Activated CD4-positive, alpha-beta memory T cell treated with anti-CD3 and anti-CD28 coated beads for 36 hours (primary cell): ENCODE measurements at regions not wholly inside any gene's neighbourhood (a gene's known extent, or its start where the extent isn't known, plus 50 kb on each side); places are given as distances from the start of the nearest gene placed in this dataset.
"Not testable (repeated sequence)": the region's sequence is repeated elsewhere in the genome, so short reads cannot be mapped to it uniquely, and the experiment has no call there.

Experiments used
- CTCF ChIA-PET: fragments of 350-600 bp; sonication (Branson Sonifier 250); formaldehyde crosslinking; loops from one replicate; lab custom pipeline; 2021; ENCODE audit warnings: antibody characterized with exemption, inconsistent platforms; lab: Charles Lee
- POLR2A ChIA-PET: fragments of 350-600 bp; sonication (Branson Sonifier 250); formaldehyde crosslinking; loops from one replicate; lab custom pipeline; 2021; ENCODE audit warnings: antibody characterized with exemption; lab: Charles Lee
- DNase-seq: peaks from one replicate; pipeline ENCODE4 v3.0.0-alpha.2; 2020
- H3K27ac Mint-ChIP-seq: one replicate; pipeline ENCODE4 v1.8.0; 2021; ENCODE audit warnings: mixed read lengths
- H3K27me3 Mint-ChIP-seq: one replicate; pipeline ENCODE4 v1.8.0; 2021; ENCODE audit warnings: mixed read lengths
- H3K36me3 Mint-ChIP-seq: one replicate; pipeline ENCODE4 v1.8.0; 2021; ENCODE audit warnings: mixed read lengths
- H3K4me1 Mint-ChIP-seq: one replicate; pipeline ENCODE4 v1.8.0; 2021; ENCODE audit warnings: low read depth, mixed read lengths
- H3K4me3 Mint-ChIP-seq: one replicate; pipeline ENCODE4 v1.8.0; 2021; ENCODE audit warnings: mild to moderate bottlenecking, mixed read lengths
- H3K9me3 Mint-ChIP-seq: one replicate; pipeline ENCODE4 v1.8.0; 2021; ENCODE audit warnings: mixed read lengths
- intact Hi-C: fragments of 100-400 bp; cut with micrococcal nuclease; formaldehyde crosslinking; loops from one replicate; pipeline ENCODE4 v1.15.1; 2023

GRCh38 chr2:144011098-144011497, 508.8 kb downstream of the ZEB2 start:
- DNase-seq, result no peak
- H3K4me3 Mint-ChIP-seq, result no peak overlapping the region
- CTCF ChIA-PET, result no interaction called here
- POLR2A ChIA-PET, result no interaction called here
- peaks cover 6% of the 10 kb centered on the region for H3K36me3 Mint-ChIP-seq
- H3K4me1 Mint-ChIP-seq, result no peaks in the 10 kb centered on the region
- H3K27me3 Mint-ChIP-seq, result no peaks in the 10 kb centered on the region
- intact Hi-C loops, result no loop called here
- H3K27ac Mint-ChIP-seq, result no peak overlapping the region
- H3K9me3 Mint-ChIP-seq, result no peaks in the 10 kb centered on the region

GRCh38 chr2:144010096-144010836, 509.7 kb downstream of the ZEB2 start:
- Mint-ChIP-seq H3K9me3 (no peaks in the 10 kb centered on the region), H3K4me3 (no peak overlapping the region), H3K27me3 (no peaks in the 10 kb centered on the region), H3K27ac (no peak overlapping the region), H3K4me1 (no peaks in the 10 kb centered on the region), H3K36me3 (peaks cover 7% of the 10 kb centered on the region)
- no peak for DNase-seq
- ChIA-PET POLR2A (no interaction called here), CTCF (no interaction called here)
- intact Hi-C loops, result no loop called here

GRCh38 chr2:144006139-144006538, 513.8 kb downstream of the ZEB2 start:
- CTCF ChIA-PET, result no interaction called here
- no peak overlapping the region for H3K4me3 Mint-ChIP-seq
- H3K4me1 Mint-ChIP-seq, result no peaks in the 10 kb centered on the region
- no peak for DNase-seq
- peaks cover 9% of the 10 kb centered on the region for H3K36me3 Mint-ChIP-seq
- no peaks in the 10 kb centered on the region for H3K27me3 Mint-ChIP-seq
- intact Hi-C loops, result no loop called here
- POLR2A ChIA-PET, result no interaction called here
- H3K9me3 Mint-ChIP-seq, result no peaks in the 10 kb centered on the region
- H3K27ac Mint-ChIP-seq, result no peak overlapping the region

GRCh38 chr2:144004742-144005141, 515.2 kb downstream of the ZEB2 start:
- Mint-ChIP-seq H3K4me3 (no peak overlapping the region), H3K27ac (no peak overlapping the region), H3K9me3 (no peaks in the 10 kb centered on the region), H3K4me1 (no peaks in the 10 kb centered on the region), H3K36me3 (peaks cover 9% of the 10 kb centered on the region), H3K27me3 (no peaks in the 10 kb centered on the region)
- DNase-seq, result no peak
- intact Hi-C loops, result no loop called here
- POLR2A ChIA-PET, result no interaction called here
- CTCF ChIA-PET, result no interaction called here

GRCh38 chr2:144003460-144004075, 516.4 kb downstream of the ZEB2 start:
- peaks cover 9% of the 10 kb centered on the region for H3K36me3 Mint-ChIP-seq
- no peak for DNase-seq
- no peak overlapping the region for H3K27ac Mint-ChIP-seq
- CTCF ChIA-PET, result no interaction called here
- no peaks in the 10 kb centered on the region for H3K9me3 Mint-ChIP-seq
- no peaks in the 10 kb centered on the region for H3K27me3 Mint-ChIP-seq
- POLR2A ChIA-PET, result no interaction called here
- no peaks in the 10 kb centered on the region for H3K4me1 Mint-ChIP-seq
- intact Hi-C loops, result no loop called here
- no peak overlapping the region for H3K4me3 Mint-ChIP-seq

- Mint-ChIP-seq H3K27me3 (no peaks in the 10 kb centered on the region), H3K9me3 (no peaks in the 10 kb centered on the region), H3K4me1 (no peaks in the 10 kb centered on the region), H3K27ac (no peak overlapping the region), H3K4me3 (no peak overlapping the region), H3K36me3 (no peaks in the 10 kb centered on the region)
- DNase-seq, result no peak
- ChIA-PET CTCF (no interaction called here), POLR2A (no interaction called here)
- intact Hi-C loops, result no loop called here
These were observed 522.9 kb downstream of the ZEB2 start for GRCh38 chr2:143996974-143997373.

- intact Hi-C loops, result no loop called here
- Mint-ChIP-seq H3K36me3 (peaks cover 2% of the 10 kb centered on the region), H3K9me3 (peaks cover 8% of the 10 kb centered on the region), H3K27ac (no peak overlapping the region), H3K27me3 (no peaks in the 10 kb centered on the region), H3K4me1 (no peaks in the 10 kb centered on the region), H3K4me3 (no peak overlapping the region)
- no peak for DNase-seq
- POLR2A ChIA-PET, result no interaction called here
- CTCF ChIA-PET, result no interaction called here
These were observed 525.0 kb downstream of the ZEB2 start for GRCh38 chr2:143994961-143995360.

GRCh38 chr2:143991596-143991995, 528.3 kb downstream of the ZEB2 start:
- intact Hi-C loops, CTCF ChIA-PET: not testable (repeated sequence)

GRCh38 chr2:143988082-143988481, 531.8 kb downstream of the ZEB2 start:
- peaks cover 8% of the 10 kb centered on the region for H3K9me3 Mint-ChIP-seq
- DNase-seq, result no peak
- intact Hi-C loops, result no loop called here
- H3K36me3 Mint-ChIP-seq, result peaks cover 2% of the 10 kb centered on the region
- H3K27me3 Mint-ChIP-seq, result no peaks in the 10 kb centered on the region
- no peak overlapping the region for H3K4me3 Mint-ChIP-seq
- no peak overlapping the region for H3K27ac Mint-ChIP-seq
- POLR2A ChIA-PET, result no interaction called here
- no peaks in the 10 kb centered on the region for H3K4me1 Mint-ChIP-seq
- CTCF ChIA-PET, result no interaction called here

More at GRCh38 chr2:143991596-143991995, 528.3 kb downstream of the ZEB2 start:
- H3K9me3 Mint-ChIP-seq, POLR2A ChIA-PET, H3K36me3 Mint-ChIP-seq, H3K4me3 Mint-ChIP-seq, H3K4me1 Mint-ChIP-seq, H3K27me3 Mint-ChIP-seq, H3K27ac Mint-ChIP-seq, DNase-seq: not testable (repeated sequence)

GRCh38 chr2:143981428-143981827, 538.5 kb downstream of the ZEB2 start:
- intact Hi-C loops, result no loop called here
- ChIA-PET CTCF (no interaction called here), POLR2A (no interaction called here)
- Mint-ChIP-seq H3K27me3 (no peaks in the 10 kb centered on the region), H3K36me3 (no peaks in the 10 kb centered on the region), H3K4me3 (no peak overlapping the region), H3K9me3 (no peaks in the 10 kb centered on the region), H3K27ac (no peak overlapping the region), H3K4me1 (no peaks in the 10 kb centered on the region)
- DNase-seq, result no peak

- intact Hi-C loops, result no loop called here
- Mint-ChIP-seq H3K27ac (no peak overlapping the region), H3K27me3 (no peaks in the 10 kb centered on the region), H3K4me1 (no peaks in the 10 kb centered on the region), H3K4me3 (no peak overlapping the region), H3K36me3 (no peaks in the 10 kb centered on the region), H3K9me3 (no peaks in the 10 kb centered on the region)
- ChIA-PET CTCF (no interaction called here), POLR2A (no interaction called here)
- DNase-seq, result no peak
These were observed 542.6 kb downstream of the ZEB2 start for GRCh38 chr2:143977356-143977755.

- POLR2A ChIA-PET, result no interaction called here
- no peak for DNase-seq
- Mint-ChIP-seq H3K9me3 (no peaks in the 10 kb centered on the region), H3K4me3 (no peak overlapping the region), H3K27ac (no peak overlapping the region), H3K4me1 (no peaks in the 10 kb centered on the region), H3K27me3 (no peaks in the 10 kb centered on the region), H3K36me3 (no peaks in the 10 kb centered on the region)
- CTCF ChIA-PET, result no interaction called here
- intact Hi-C loops, result no loop called here
These were observed 544.7 kb downstream of the ZEB2 start for GRCh38 chr2:143975216-143975615.

GRCh38 chr2:143974262-143974661, 545.7 kb downstream of the ZEB2 start:
- no peak overlapping the region for H3K4me3 Mint-ChIP-seq
- ChIA-PET POLR2A (no interaction called here), CTCF (no interaction called here)
- intact Hi-C loops, result no loop called here
- H3K27me3 Mint-ChIP-seq, result no peaks in the 10 kb centered on the region
- peaks cover 2% of the 10 kb centered on the region for H3K36me3 Mint-ChIP-seq
- H3K4me1 Mint-ChIP-seq, result no peaks in the 10 kb centered on the region
- H3K27ac Mint-ChIP-seq, result no peak overlapping the region
- DNase-seq, result no peak
- no peaks in the 10 kb centered on the region for H3K9me3 Mint-ChIP-seq
